PC-3 (cell line): ENCODE measurements at regions not wholly inside any gene's neighbourhood (a gene's known extent, or its start where the extent isn't known, plus 50 kb on each side); places are given as distances from the start of the nearest gene placed in this dataset.

ENCODE experiments used
- ATAC-seq: fragments of 200-7000 bp; cut with Tn5 transposase; 2 replicates; pipeline ENCODE4 v1.9.1; 2020; ENCODE audit warnings: mild to moderate bottlenecking, moderate library complexity
- BruUV-seq: library from RNA; stranded (reverse); fragments of 400-500 nt; replicated peaks from 2 replicates; lab custom pipeline; 2021; lab: Mats Ljungman, UMichigan
- CTCF ChIA-PET: fragments of 300-600 bp; sonication (Branson Sonifier 250); formaldehyde crosslinking; loops from one replicate; lab custom pipeline; 2022; ENCODE audit warnings: antibody characterized with exemption; lab: Charles Lee
- POLR2A ChIA-PET: fragments of 300-600 bp; sonication (Branson Sonifier 250); formaldehyde crosslinking; loops from one replicate; lab custom pipeline; 2022; ENCODE audit warnings: antibody characterized with exemption; ENCODE audit not compliant: unreplicated experiment; lab: Charles Lee
- DNase-seq: peaks from one replicate; pipeline ENCODE4 v3.0.0-alpha.2; 2015
- H2AFZ ChIP-seq: fragments of 300-600 bp; sonication (generic); 2 replicates; pipeline ENCODE4 v1.6.0; 2016; ENCODE audit warnings: antibody characterized with exemption, low read length
- H3F3A ChIP-seq: fragments of 300-600 bp; sonication (generic); one replicate; pipeline ENCODE4 v1.6.0; 2017; ENCODE audit warnings: antibody characterized with exemption, low read length, control low read depth, mild to moderate bottlenecking; ENCODE audit not compliant: unreplicated experiment
- H3K27ac ChIP-seq: fragments of 300-600 bp; sonication (generic); 2 replicates; pipeline ENCODE4 v1.5.1; 2016; ENCODE audit warnings: mild to moderate bottlenecking, low read length
- H3K27me3 ChIP-seq: fragments of 300-600 bp; sonication (generic); 2 replicates; pipeline ENCODE4 v1.6.1; 2016; ENCODE audit warnings: low read length, mixed read lengths
- H3K36me3 ChIP-seq: fragments of 300-600 bp; sonication (generic); 2 replicates; pipeline ENCODE4 v1.6.1; 2016; ENCODE audit warnings: low read depth, mixed run types, low read length, mixed read lengths
- H3K4me1 ChIP-seq: fragments of 300-600 bp; sonication (generic); 2 replicates; pipeline ENCODE4 v1.5.1; 2016; ENCODE audit warnings: low read length; ENCODE audit not compliant: insufficient read depth
- H3K4me2 ChIP-seq: fragments of 300-600 bp; sonication (generic); 2 replicates; pipeline ENCODE4 v1.6.0; 2016; ENCODE audit warnings: low read length
- H3K4me3 ChIP-seq: fragments of 300-600 bp; sonication (generic); 2 replicates; pipeline ENCODE4 v1.5.1; 2016; ENCODE audit warnings: mild to moderate bottlenecking, low read length, mixed read lengths
- H3K79me2 ChIP-seq: fragments of 300-600 bp; sonication (generic); 2 replicates; pipeline ENCODE4 v1.6.1; 2017; ENCODE audit warnings: low read length, mixed read lengths
- H3K9ac ChIP-seq: fragments of 300-600 bp; sonication (generic); 2 replicates; pipeline ENCODE4 v1.6.0; 2016; ENCODE audit warnings: mild to moderate bottlenecking, low read length
- H3K9me2 ChIP-seq: fragments of 300-600 bp; sonication (generic); replicated peaks from 2 replicates; pipeline ENCODE4 v1.6.1; 2016; ENCODE audit warnings: mixed run types, low read length, mixed read lengths
- H3K9me3 ChIP-seq: fragments of 300-600 bp; sonication (generic); 2 replicates; pipeline ENCODE4 v1.6.1; 2016; ENCODE audit warnings: low read length, mixed read lengths
- H4K20me1 ChIP-seq: fragments of 300-600 bp; sonication (generic); 2 replicates; pipeline ENCODE4 v1.6.1; 2016; ENCODE audit warnings: low read length, mixed read lengths
- EZH2 ChIP-seq: fragments of 300-600 bp; sonication (generic); IDR thresholded peaks from one replicate; pipeline ENCODE4 v1.6.1; 2017; ENCODE audit warnings: antibody characterized with exemption, mild to moderate bottlenecking, low read length; ENCODE audit not compliant: unreplicated experiment
- EZH2phosphoT487 ChIP-seq: fragments of 300-600 bp; sonication (generic); IDR thresholded peaks from 2 replicates; pipeline ENCODE4 v1.6.1; 2018; ENCODE audit warnings: mild to moderate bottlenecking, antibody characterized with exemption, low read length, borderline replicate concordance
- intact Hi-C: fragments of 100-400 bp; cut with micrococcal nuclease; formaldehyde crosslinking; loops from 2 replicates; pipeline ENCODE4 v1.9.0; 2023
- TF ChIP-seq, protein P1 (sequence below): fragments of 300-600 bp; sonication (generic); conservative IDR thresholded peaks from 2 replicates; pipeline ENCODE4 v1.5.1; 2017; ENCODE audit warnings: antibody characterized with exemption, low read depth, mild to moderate bottlenecking, low read length

DNA sequence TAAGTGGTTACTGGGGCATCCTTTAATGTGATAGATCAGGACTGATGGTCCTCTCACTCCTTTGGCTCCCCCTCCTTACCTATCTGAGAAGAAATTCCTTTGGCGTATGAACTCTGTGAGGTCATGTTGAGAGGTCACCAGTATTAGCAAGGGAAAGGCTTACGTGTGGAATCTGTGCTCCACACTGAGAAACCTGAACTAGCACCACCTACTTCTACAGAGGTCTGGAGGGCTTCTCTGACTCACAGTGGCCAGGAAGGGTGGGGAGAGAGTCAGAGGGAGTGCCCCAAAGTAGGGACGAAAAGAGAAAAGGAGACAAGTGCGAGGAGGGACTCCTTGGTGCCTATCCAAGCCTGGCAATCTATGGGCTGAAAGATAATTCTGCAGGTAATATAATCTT is 348.6 kb downstream of the TNS1 start:
- Histone ChIP-seq H3K9ac (no peak overlapping the region), H3K27me3 (0 out of 2 replicates have a peak, but pooled peaks cover 7% of the 10 kb centered on the region), H3F3A (no peaks in the 10 kb centered on the region), H3K27ac (no peak overlapping the region), H3K9me2 (no peaks in the 10 kb centered on the region), H3K9me3 (no peaks in the 10 kb centered on the region), H4K20me1 (no peaks in the 10 kb centered on the region), H3K36me3 (no peaks in the 10 kb centered on the region), H3K79me2 (no peaks in the 10 kb centered on the region), H3K4me3 (no peak overlapping the region), H3K4me2 (no peak overlapping the region), H3K4me1 (peaks cover 21% of the 10 kb centered on the region), H2AFZ (no peak overlapping the region)
- DNase-seq (no peak), ATAC-seq (no peak)
- ChIA-PET POLR2A (no interaction called here), CTCF (no interaction called here)
- no TSS peak for BruUV-seq
- intact Hi-C loops = no loop called here
- TF ChIP-seq, protein P1, sequence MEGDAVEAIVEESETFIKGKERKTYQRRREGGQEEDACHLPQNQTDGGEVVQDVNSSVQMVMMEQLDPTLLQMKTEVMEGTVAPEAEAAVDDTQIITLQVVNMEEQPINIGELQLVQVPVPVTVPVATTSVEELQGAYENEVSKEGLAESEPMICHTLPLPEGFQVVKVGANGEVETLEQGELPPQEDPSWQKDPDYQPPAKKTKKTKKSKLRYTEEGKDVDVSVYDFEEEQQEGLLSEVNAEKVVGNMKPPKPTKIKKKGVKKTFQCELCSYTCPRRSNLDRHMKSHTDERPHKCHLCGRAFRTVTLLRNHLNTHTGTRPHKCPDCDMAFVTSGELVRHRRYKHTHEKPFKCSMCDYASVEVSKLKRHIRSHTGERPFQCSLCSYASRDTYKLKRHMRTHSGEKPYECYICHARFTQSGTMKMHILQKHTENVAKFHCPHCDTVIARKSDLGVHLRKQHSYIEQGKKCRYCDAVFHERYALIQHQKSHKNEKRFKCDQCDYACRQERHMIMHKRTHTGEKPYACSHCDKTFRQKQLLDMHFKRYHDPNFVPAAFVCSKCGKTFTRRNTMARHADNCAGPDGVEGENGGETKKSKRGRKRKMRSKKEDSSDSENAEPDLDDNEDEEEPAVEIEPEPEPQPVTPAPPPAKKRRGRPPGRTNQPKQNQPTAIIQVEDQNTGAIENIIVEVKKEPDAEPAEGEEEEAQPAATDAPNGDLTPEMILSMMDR = no peak
- no peak for TF ChIP-seq EZH2phosphoT487
- TF ChIP-seq EZH2 = no peak

DNA sequence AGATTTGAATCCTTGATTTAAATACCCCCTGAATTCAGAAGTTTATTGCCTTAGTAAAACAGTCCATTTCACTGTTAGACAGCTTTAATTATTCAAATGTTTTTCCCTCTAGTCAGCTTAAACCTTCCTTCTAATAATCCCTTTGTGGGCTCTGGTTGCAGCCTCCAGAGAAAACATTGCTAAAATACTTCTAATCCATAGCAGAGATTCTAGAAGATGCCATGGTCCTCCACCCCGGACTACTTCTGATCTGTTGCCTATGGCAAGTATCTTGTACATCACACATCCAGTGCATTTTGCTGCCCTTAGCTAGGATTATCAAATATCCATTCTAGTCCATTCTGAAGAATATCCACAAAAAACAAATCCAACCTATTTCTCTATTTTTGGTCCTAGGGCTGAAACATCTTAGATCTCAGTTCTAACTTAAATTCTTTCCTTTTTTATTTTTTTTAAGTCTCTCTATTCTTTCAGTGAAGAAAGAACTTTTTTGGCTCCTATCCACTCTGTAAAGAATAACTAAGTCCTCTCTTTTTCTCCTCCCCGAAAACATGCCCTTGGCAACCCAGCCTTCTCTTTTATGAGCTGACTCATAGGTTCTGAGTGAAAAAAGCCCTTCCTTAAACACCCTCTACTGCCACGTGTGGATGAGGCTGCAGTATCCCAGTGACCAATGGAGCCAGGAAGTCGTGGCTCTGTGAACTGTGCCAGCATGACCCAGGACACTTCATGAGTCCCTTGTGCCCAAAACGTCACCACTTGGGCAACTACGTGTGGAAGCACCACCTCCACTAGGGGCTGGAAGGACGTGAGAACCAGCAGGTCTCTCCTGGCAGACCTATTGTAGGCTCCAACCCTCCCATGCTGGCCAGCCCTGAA is 349.8 kb downstream of the TNS1 start:
- Histone ChIP-seq H3K9me2 (no peaks in the 10 kb centered on the region), H3K9me3 (no peaks in the 10 kb centered on the region), H3K27me3 (0 out of 2 replicates have a peak, but pooled peaks cover 7% of the 10 kb centered on the region), H3F3A (no peaks in the 10 kb centered on the region), H3K9ac (0 out of 2 replicates have a peak overlapping the region, but pooled peaks have one; percentile 13), H3K4me2 (peak overlapping the region; percentile 32), H4K20me1 (no peaks in the 10 kb centered on the region), H3K4me1 (peaks cover 21% of the 10 kb centered on the region), H3K4me3 (no peak overlapping the region), H3K79me2 (no peaks in the 10 kb centered on the region), H2AFZ (peak overlapping the region; percentile 45; the same call in 1 of the 2 replicates), H3K27ac (peak overlapping the region; percentile 69), H3K36me3 (no peaks in the 10 kb centered on the region)
- BruUV-seq = no TSS peak
- TF ChIP-seq, protein P1 = no peak
- TF ChIP-seq EZH2phosphoT487 (no peak), EZH2 (no peak)
- peak; percentile 96 for ATAC-seq
- ChIA-PET CTCF (no interaction called here), POLR2A (interaction anchor here (0.7 kb wide), 2 partner anchors 515 to 725 kb away, joined by 4 to 5 read pairs; no protein-coding TSS in a partner anchor)
- intact Hi-C loops = no loop called here
- DNase-seq = peak; percentile 96
